ENCODE measurements at regions not wholly inside any gene's neighbourhood (a gene's known extent, or its start where the extent isn't known, plus 50 kb on each side); places are given as distances from the start of the nearest gene placed in this dataset.

GRCh38 chr3:90087703-90088102 lies 980.3 kb downstream of the EPHA3 start:
- 97 to 100% methylated on average over 2 of the region's 2 CpGs for WGBS, 2 donors
- TF ChIP-seq, protein P1, sequence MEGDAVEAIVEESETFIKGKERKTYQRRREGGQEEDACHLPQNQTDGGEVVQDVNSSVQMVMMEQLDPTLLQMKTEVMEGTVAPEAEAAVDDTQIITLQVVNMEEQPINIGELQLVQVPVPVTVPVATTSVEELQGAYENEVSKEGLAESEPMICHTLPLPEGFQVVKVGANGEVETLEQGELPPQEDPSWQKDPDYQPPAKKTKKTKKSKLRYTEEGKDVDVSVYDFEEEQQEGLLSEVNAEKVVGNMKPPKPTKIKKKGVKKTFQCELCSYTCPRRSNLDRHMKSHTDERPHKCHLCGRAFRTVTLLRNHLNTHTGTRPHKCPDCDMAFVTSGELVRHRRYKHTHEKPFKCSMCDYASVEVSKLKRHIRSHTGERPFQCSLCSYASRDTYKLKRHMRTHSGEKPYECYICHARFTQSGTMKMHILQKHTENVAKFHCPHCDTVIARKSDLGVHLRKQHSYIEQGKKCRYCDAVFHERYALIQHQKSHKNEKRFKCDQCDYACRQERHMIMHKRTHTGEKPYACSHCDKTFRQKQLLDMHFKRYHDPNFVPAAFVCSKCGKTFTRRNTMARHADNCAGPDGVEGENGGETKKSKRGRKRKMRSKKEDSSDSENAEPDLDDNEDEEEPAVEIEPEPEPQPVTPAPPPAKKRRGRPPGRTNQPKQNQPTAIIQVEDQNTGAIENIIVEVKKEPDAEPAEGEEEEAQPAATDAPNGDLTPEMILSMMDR (IDR thresholded peaks at IDR 0.05): no peak
- no peak for TF ChIP-seq POLR2A (IDR thresholded peaks at IDR 0.05)
- intact Hi-C loops (cut with DNase I): no loop called here

GRCh38 chr3:90091549-90091948 lies 984.1 kb downstream of the EPHA3 start:
- H3K4me3 ChIP-seq (replicated peaks in 1 of 3): no peak overlapping the region
- H3K4me1 ChIP-seq: no peaks in the 10 kb centered on the region
- TF ChIP-seq, protein P1 (IDR thresholded peaks at IDR 0.05): peak in 4 of 6 experiments; percentile 18 to 57 (median 38)
- TF ChIP-seq POLR2A (IDR thresholded peaks at IDR 0.05): no peak
- no peak overlapping the region for H3K27ac ChIP-seq
- peak; percentile 1 to 3 for DNase-seq
- intact Hi-C loops (cut with DNase I): no loop called here
- H3K36me3 ChIP-seq: no peaks in the 10 kb centered on the region
- H3K9me3 ChIP-seq: no peaks in the 10 kb centered on the region
- 22 to 28% methylated on average over 2 of the region's 2 CpGs for WGBS, 2 donors
- H3K27me3 ChIP-seq: no peaks in the 10 kb centered on the region

More at GRCh38 chr3:90087703-90088102, 980.3 kb downstream of the EPHA3 start:
- no peak overlapping the region for H3K27ac ChIP-seq
- H3K36me3 ChIP-seq: no peaks in the 10 kb centered on the region
- DNase-seq: no peak
- H3K9me3 ChIP-seq: no peaks in the 10 kb centered on the region
- no peaks in the 10 kb centered on the region for H3K4me1 ChIP-seq
- H3K4me3 ChIP-seq (replicated peaks in 1 of 3): no peak overlapping the region
- no peaks in the 10 kb centered on the region for H3K27me3 ChIP-seq

- no peaks in the 10 kb centered on the region for H3K4me1 ChIP-seq
Observed at GRCh38 chr3:90092994-90093393, 985.6 kb downstream of the EPHA3 start.

GRCh38 chr3:90095811-90096210 lies 988.4 kb downstream of the EPHA3 start:
- Histone ChIP-seq H3K4me3 (replicated peaks in 1 of 3) (no peak overlapping the region), H3K27me3 (no peaks in the 10 kb centered on the region), H3K36me3 (no peaks in the 10 kb centered on the region), H3K4me1 (no peaks in the 10 kb centered on the region), H3K9me3 (no peaks in the 10 kb centered on the region), H3K27ac (no peak overlapping the region)
- DNase-seq: no peak
- TF ChIP-seq, protein P1 (IDR thresholded peaks at IDR 0.05): no peak
- TF ChIP-seq POLR2A (IDR thresholded peaks at IDR 0.05): no peak
- intact Hi-C loops (cut with DNase I): no loop called here
- 75 to 85% methylated on average over 2 of the region's 2 CpGs for WGBS, 2 donors

More at GRCh38 chr3:90092994-90093393, 985.6 kb downstream of the EPHA3 start:
- no peaks in the 10 kb centered on the region for H3K9me3 ChIP-seq
- 67 to 78% methylated on average over 1 of the region's 1 CpG for WGBS, 2 donors
- H3K36me3 ChIP-seq: no peaks in the 10 kb centered on the region
- intact Hi-C loops (cut with DNase I): no loop called here
- H3K27me3 ChIP-seq: no peaks in the 10 kb centered on the region
- TF ChIP-seq, protein P1 (IDR thresholded peaks at IDR 0.05): peak in 2 of 6 experiments; percentile 33 to 43
- no peak for TF ChIP-seq POLR2A (IDR thresholded peaks at IDR 0.05)
- DNase-seq: no peak
- H3K4me3 ChIP-seq (replicated peaks in 1 of 3): no peak overlapping the region
- no peak overlapping the region for H3K27ac ChIP-seq

DNA sequence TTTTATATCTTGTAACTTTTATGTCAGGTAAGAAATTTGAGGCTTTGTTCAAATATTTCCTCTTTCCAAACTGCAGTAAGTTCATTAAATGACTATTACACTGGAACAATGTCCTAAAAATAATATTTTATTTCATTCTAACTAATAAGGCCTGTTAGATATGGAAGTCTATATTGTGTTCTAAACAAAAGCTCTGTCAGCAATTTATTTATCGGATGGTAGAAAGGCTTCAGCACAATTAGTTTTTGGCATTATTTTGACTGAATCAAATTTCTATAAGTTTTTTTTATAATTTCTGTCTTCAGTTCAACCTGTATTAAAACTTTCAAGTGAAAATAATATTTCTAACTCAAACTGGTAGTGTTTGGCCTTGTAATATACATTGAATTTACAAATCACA lies 992.1 kb downstream of the EPHA3 start:
- H3K36me3 ChIP-seq: no peaks in the 10 kb centered on the region
- H3K27ac ChIP-seq: no peak overlapping the region
- no peaks in the 10 kb centered on the region for H3K9me3 ChIP-seq
- no peaks in the 10 kb centered on the region for H3K27me3 ChIP-seq
- H3K4me3 ChIP-seq (replicated peaks in 1 of 3): no peak overlapping the region
- DNase-seq: no peak
- intact Hi-C loops (cut with DNase I): no loop called here
- TF ChIP-seq, protein P1 (IDR thresholded peaks at IDR 0.05): no peak
- TF ChIP-seq POLR2A (IDR thresholded peaks at IDR 0.05): no peak
- H3K4me1 ChIP-seq: no peaks in the 10 kb centered on the region
- WGBS, 2 donors: 92 to 95% methylated on average over 1 of the region's 1 CpG
